GM18873 (cell line): ENCODE measurements at regions not wholly inside any gene's neighbourhood (a gene's known extent, or its start where the extent isn't known, plus 50 kb on each side); places are given as distances from the start of the nearest gene placed in this dataset.
"Not testable (repeated sequence)": the region's sequence is repeated elsewhere in the genome, so short reads cannot be mapped to it uniquely, and the experiment has no call there.

ENCODE experiments used
- ATAC-seq: cut with Tn5 transposase; IDR thresholded peaks from one replicate; pipeline ENCODE4 v1.9.1; 2021; ENCODE audit warnings: mild to moderate bottlenecking, moderate library complexity, moderate number of reproducible peaks; ENCODE audit not compliant: unreplicated experiment, low FRiP score

GRCh38 chr6:166708460-166708859 is 81.4 kb upstream of the RPS6KA2 start:
- no peak for ATAC-seq

- ATAC-seq = no peak
These were observed 80.0 kb upstream of the RPS6KA2 start for GRCh38 chr6:166707045-166707444.

GRCh38 chr6:166705069-166705468 is 78.0 kb upstream of the RPS6KA2 start:
- no peak for ATAC-seq

- ATAC-seq = no peak
These were observed 77.1 kb upstream of the RPS6KA2 start for GRCh38 chr6:166704171-166704570.

GRCh38 chr6:166703149-166703710 is 76.2 kb upstream of the RPS6KA2 start:
- ATAC-seq = no peak

GRCh38 chr6:166701424-166701823 is 74.4 kb upstream of the RPS6KA2 start:
- ATAC-seq = not testable (repeated sequence)

- not testable (repeated sequence) for ATAC-seq
These were observed 73.8 kb upstream of the RPS6KA2 start for GRCh38 chr6:166700871-166701270.

- ATAC-seq = no peak
These were observed 70.1 kb upstream of the RPS6KA2 start for GRCh38 chr6:166697113-166697512.

GRCh38 chr6:166693880-166694279 is 66.8 kb upstream of the RPS6KA2 start:
- ATAC-seq = no peak

- no peak for ATAC-seq
These were observed 65.8 kb upstream of the RPS6KA2 start for GRCh38 chr6:166692723-166693302.

- ATAC-seq = no peak
These were observed 64.7 kb upstream of the RPS6KA2 start for GRCh38 chr6:166691746-166692145.

- ATAC-seq = no peak
These were observed 64.1 kb upstream of the RPS6KA2 start for GRCh38 chr6:166691199-166691598.

GRCh38 chr6:166689687-166690086 is 62.6 kb upstream of the RPS6KA2 start:
- ATAC-seq = no peak

- ATAC-seq = no peak
These were observed 61.9 kb upstream of the RPS6KA2 start for GRCh38 chr6:166688901-166689300.

- ATAC-seq = no peak
These were observed 60.8 kb upstream of the RPS6KA2 start for GRCh38 chr6:166687879-166688205.

GRCh38 chr6:166687070-166687878 is 60.2 kb upstream of the RPS6KA2 start:
- no peak for ATAC-seq

GRCh38 chr6:166686317-166686716 is 59.3 kb upstream of the RPS6KA2 start:
- ATAC-seq = no peak

- ATAC-seq = no peak
These were observed 57.8 kb upstream of the RPS6KA2 start for GRCh38 chr6:166684866-166685265.

GRCh38 chr6:166684170-166684569 is 57.1 kb upstream of the RPS6KA2 start:
- ATAC-seq = no peak

GRCh38 chr6:166683477-166683876 is 56.4 kb upstream of the RPS6KA2 start:
- no peak for ATAC-seq

GRCh38 chr6:166679566-166679965 is 52.5 kb upstream of the RPS6KA2 start:
- no peak for ATAC-seq

GRCh38 chr6:166678426-166678825 is 51.4 kb upstream of the RPS6KA2 start:
- ATAC-seq = no peak
